Cardiac muscle cell (in vitro differentiated cells and primary cell): ENCODE measurements at regions not wholly inside any gene's neighbourhood (a gene's known extent, or its start where the extent isn't known, plus 50 kb on each side); places are given as distances from the start of the nearest gene placed in this dataset.
A peak's percentile ranks its signal among the peaks of the same experiment; 100 is the strongest.
"Not testable (repeated sequence)": the region's sequence is repeated elsewhere in the genome, so short reads cannot be mapped to it uniquely, and the experiment has no call there.

Source experiments
- DNase-seq, 2 donors: peaks; one replicate each; pipeline versions ENCODE4 v3.0.0 to v3.0.0-alpha.2; 2010 to 2017; ENCODE audit warnings: low read depth in 1 of 2, low spot score in 1 of 2
- H3K27ac ChIP-seq: fragments of 200-600 bp; sonication (generic); 2 replicates; pipeline ENCODE4 v1.5.1; 2016
- H3K27me3 ChIP-seq: fragments of 200-600 bp; sonication (generic); 2 replicates; pipeline ENCODE4 v1.6.0; 2016; ENCODE audit warnings: control low read depth
- H3K36me3 ChIP-seq: fragments of 200-600 bp; sonication (generic); 2 replicates; pipeline ENCODE4 v1.5.1; 2016; ENCODE audit warnings: control low read depth
- H3K4me1 ChIP-seq: fragments of 200-600 bp; sonication (generic); 2 replicates; pipeline ENCODE4 v1.8.1; 2017; ENCODE audit warnings: low read depth, mild to moderate bottlenecking, mixed run types
- H3K4me3 ChIP-seq: fragments of 200-600 bp; sonication (generic); 2 replicates; pipeline ENCODE4 v1.5.1; 2016; ENCODE audit warnings: mild to moderate bottlenecking
- H3K9me3 ChIP-seq: fragments of 200-600 bp; sonication (generic); 2 replicates; pipeline ENCODE4 v1.5.1; 2017; ENCODE audit warnings: low read depth, mild to moderate bottlenecking, control low read depth
- CTCF ChIP-seq: IDR thresholded peaks from 2 replicates; pipeline ENCODE4 v1.5.1; 2012; ENCODE audit warnings: low read depth, mild to moderate bottlenecking, low read length

- Histone ChIP-seq H3K27me3 (no peaks in the 10 kb centered on the region), H3K4me3 (no peak overlapping the region), H3K4me1 (no peaks in the 10 kb centered on the region), H3K9me3 (peaks cover 17% of the 10 kb centered on the region), H3K27ac (no peak overlapping the region), H3K36me3 (no peaks in the 10 kb centered on the region)
- TF ChIP-seq CTCF: no peak
- no peak for DNase-seq
These were observed 3899.1 kb upstream of the OR11H1 start for GRCh38 chr22:11628651-11629511.

- H3K27me3 ChIP-seq: no peaks in the 10 kb centered on the region
- no peak for TF ChIP-seq CTCF
- H3K9me3 ChIP-seq: peaks cover 16% of the 10 kb centered on the region
- no peaks in the 10 kb centered on the region for H3K36me3 ChIP-seq
- no peaks in the 10 kb centered on the region for H3K4me1 ChIP-seq
- DNase-seq: no peak
- H3K27ac ChIP-seq: no peak overlapping the region
- H3K4me3 ChIP-seq: no peak overlapping the region
These were observed 3898.2 kb upstream of the OR11H1 start for GRCh38 chr22:11629661-11630385.

GRCh38 chr22:11630386-11631084 is 3897.5 kb upstream of the OR11H1 start:
- not testable (repeated sequence) for H3K27me3 ChIP-seq, H3K27ac ChIP-seq, H3K4me3 ChIP-seq, H3K4me1 ChIP-seq, H3K36me3 ChIP-seq
- H3K9me3 ChIP-seq: peaks cover 14% of the 10 kb centered on the region
- peak in 1 of 2 donors; percentile 43 for DNase-seq
